GM12878 (cell line): ENCODE measurements at regions not wholly inside any gene's neighbourhood (a gene's known extent, or its start where the extent isn't known, plus 50 kb on each side); places are given as distances from the start of the nearest gene placed in this dataset.

Experiments used
- EED ChIP-seq: sonication (generic); IDR thresholded peaks from 2 replicates; pipeline ENCODE4 v1.6.1; 2016; ENCODE audit warnings: antibody characterized with exemption, low read depth
- TF ChIP-seq, protein P1 (sequence below), 3 experiments: IDR thresholded peaks in 2 of 3; conservative IDR thresholded peaks in 1 of 3; 2 replicates each; pipeline ENCODE4 v1.5.1; 2011; ENCODE audit warnings: low read depth in 3 of 3, low read length in 3 of 3, mild to moderate bottlenecking in 3 of 3, control low read depth in 2 of 3, moderate library complexity in 2 of 3, inconsistent platforms in 1 of 3, mixed read lengths in 1 of 3; ENCODE audit not compliant: control insufficient read depth in 2 of 3, insufficient read depth in 1 of 3; ENCODE audit errors: extremely low read depth in 1 of 3
- TF ChIP-seq, protein P2 (sequence below): fragments of 450-650 bp; IDR thresholded peaks from 2 replicates; pipeline ENCODE4 v1.6.1; 2017; ENCODE audit warnings: antibody characterized with exemption, mild to moderate bottlenecking, moderate library complexity

DNA sequence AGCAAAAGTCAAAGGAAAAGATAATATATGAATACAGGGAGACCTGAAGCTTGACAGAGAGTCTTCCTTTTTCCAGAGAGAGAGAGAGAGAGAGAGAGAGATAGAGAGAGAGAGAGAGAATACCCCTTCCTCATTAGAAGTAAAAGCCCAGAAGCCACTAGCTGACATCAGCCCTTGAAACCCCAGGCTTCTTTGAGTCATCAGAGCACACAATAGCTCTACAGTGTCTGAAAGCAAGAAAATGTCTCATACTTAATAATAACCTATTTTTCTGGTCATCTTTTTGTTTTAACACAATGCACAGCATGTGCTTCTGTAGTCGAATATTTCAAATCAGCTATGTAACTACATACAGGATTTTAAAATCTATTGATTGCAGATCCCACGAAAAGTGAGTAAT lies 109.2 kb upstream of the NANOGP8 start:
- no peak for TF ChIP-seq EED
- TF ChIP-seq, protein P1, sequence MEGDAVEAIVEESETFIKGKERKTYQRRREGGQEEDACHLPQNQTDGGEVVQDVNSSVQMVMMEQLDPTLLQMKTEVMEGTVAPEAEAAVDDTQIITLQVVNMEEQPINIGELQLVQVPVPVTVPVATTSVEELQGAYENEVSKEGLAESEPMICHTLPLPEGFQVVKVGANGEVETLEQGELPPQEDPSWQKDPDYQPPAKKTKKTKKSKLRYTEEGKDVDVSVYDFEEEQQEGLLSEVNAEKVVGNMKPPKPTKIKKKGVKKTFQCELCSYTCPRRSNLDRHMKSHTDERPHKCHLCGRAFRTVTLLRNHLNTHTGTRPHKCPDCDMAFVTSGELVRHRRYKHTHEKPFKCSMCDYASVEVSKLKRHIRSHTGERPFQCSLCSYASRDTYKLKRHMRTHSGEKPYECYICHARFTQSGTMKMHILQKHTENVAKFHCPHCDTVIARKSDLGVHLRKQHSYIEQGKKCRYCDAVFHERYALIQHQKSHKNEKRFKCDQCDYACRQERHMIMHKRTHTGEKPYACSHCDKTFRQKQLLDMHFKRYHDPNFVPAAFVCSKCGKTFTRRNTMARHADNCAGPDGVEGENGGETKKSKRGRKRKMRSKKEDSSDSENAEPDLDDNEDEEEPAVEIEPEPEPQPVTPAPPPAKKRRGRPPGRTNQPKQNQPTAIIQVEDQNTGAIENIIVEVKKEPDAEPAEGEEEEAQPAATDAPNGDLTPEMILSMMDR (IDR thresholded peaks at IDR 0.05 in 2 of 3, conservative IDR thresholded peaks at IDR 0.05 in 1 of 3; ENCODE audit: control insufficient read depth in 2 of 3, extremely low read depth in 1 of 3, insufficient read depth in 1 of 3, low read depth in 3 of 3, low read length in 3 of 3), result no peak
- TF ChIP-seq, protein P2, sequence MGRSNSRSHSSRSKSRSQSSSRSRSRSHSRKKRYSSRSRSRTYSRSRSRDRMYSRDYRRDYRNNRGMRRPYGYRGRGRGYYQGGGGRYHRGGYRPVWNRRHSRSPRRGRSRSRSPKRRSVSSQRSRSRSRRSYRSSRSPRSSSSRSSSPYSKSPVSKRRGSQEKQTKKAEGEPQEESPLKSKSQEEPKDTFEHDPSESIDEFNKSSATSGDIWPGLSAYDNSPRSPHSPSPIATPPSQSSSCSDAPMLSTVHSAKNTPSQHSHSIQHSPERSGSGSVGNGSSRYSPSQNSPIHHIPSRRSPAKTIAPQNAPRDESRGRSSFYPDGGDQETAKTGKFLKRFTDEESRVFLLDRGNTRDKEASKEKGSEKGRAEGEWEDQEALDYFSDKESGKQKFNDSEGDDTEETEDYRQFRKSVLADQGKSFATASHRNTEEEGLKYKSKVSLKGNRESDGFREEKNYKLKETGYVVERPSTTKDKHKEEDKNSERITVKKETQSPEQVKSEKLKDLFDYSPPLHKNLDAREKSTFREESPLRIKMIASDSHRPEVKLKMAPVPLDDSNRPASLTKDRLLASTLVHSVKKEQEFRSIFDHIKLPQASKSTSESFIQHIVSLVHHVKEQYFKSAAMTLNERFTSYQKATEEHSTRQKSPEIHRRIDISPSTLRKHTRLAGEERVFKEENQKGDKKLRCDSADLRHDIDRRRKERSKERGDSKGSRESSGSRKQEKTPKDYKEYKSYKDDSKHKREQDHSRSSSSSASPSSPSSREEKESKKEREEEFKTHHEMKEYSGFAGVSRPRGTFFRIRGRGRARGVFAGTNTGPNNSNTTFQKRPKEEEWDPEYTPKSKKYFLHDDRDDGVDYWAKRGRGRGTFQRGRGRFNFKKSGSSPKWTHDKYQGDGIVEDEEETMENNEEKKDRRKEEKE, result no peak
